Fibroblast of lung (primary cell): ENCODE measurements at regions not wholly inside any gene's neighbourhood (a gene's known extent, or its start where the extent isn't known, plus 50 kb on each side); places are given as distances from the start of the nearest gene placed in this dataset.

ENCODE experiments used
- CTCF ChIP-seq, 2 donors: IDR thresholded peaks in 1 of 2; conservative IDR thresholded peaks in 1 of 2; 1 replicate in 1 of 2; 2 replicates in 1 of 2; pipeline ENCODE4 v1.5.1; 2011 to 2012; ENCODE audit warnings: low read length in 2 of 2, control low read depth in 1 of 2, inconsistent platforms in 1 of 2, low read depth in 1 of 2, mild to moderate bottlenecking in 1 of 2
- EZH2 ChIP-seq: IDR thresholded peaks from 2 replicates; pipeline ENCODE4 v1.5.1; 2012; ENCODE audit warnings: low read length, control low read depth, mild to moderate bottlenecking; ENCODE audit errors: missing control alignments

- TF ChIP-seq CTCF (conservative IDR thresholded peaks at IDR 0.05 in 1 of 2, IDR thresholded peaks at IDR 0.05 in 1 of 2; ENCODE audit: low read depth in 1 of 2, low read length in 2 of 2) (no peak), EZH2 (no peak)
These were observed 128.9 kb downstream of the OTOR start for GRCh38 chr20:16877053-16877554.
